Mucosa of rectum (tissue), 2 donors: ENCODE measurements at regions not wholly inside any gene's neighbourhood (a gene's known extent, or its start where the extent isn't known, plus 50 kb on each side); places are given as distances from the start of the nearest gene placed in this dataset.

Experiments used
- H3K27ac ChIP-seq, 2 donors: one replicate each; pipeline ENCODE4 v1.7.0; 2013; ENCODE audit warnings: inconsistent platforms in 2 of 2, low read depth in 2 of 2, low read length in 2 of 2
- H3K27me3 ChIP-seq, 2 donors: one replicate each; pipeline ENCODE4 v1.7.0; 2013; ENCODE audit warnings: low read length in 2 of 2; ENCODE audit not compliant: control insufficient read depth in 2 of 2, insufficient read depth in 2 of 2
- H3K36me3 ChIP-seq, 2 donors: one replicate each; pipeline ENCODE4 v1.7.0; 2013; ENCODE audit warnings: low read length in 2 of 2; ENCODE audit not compliant: control insufficient read depth in 2 of 2, insufficient read depth in 2 of 2
- H3K4me1 ChIP-seq, 2 donors: one replicate each; pipeline ENCODE4 v1.7.0; 2013; ENCODE audit warnings: low read length in 2 of 2, mild to moderate bottlenecking in 1 of 2; ENCODE audit not compliant: control insufficient read depth in 2 of 2, insufficient read depth in 2 of 2
- H3K4me3 ChIP-seq, 2 donors: one replicate each; pipeline ENCODE4 v1.7.0; 2013; ENCODE audit warnings: low read length in 2 of 2
- H3K9ac ChIP-seq, 2 donors: one replicate each; pipeline ENCODE4 v1.7.0; 2013; ENCODE audit warnings: low read length in 2 of 2, low read depth in 1 of 2, mild to moderate bottlenecking in 1 of 2
- H3K9me3 ChIP-seq, 2 donors: one replicate each; pipeline ENCODE4 v1.7.0; 2013; ENCODE audit warnings: low read length in 2 of 2; ENCODE audit not compliant: control insufficient read depth in 2 of 2
- donor health status: healthy.
- donor health status: Normal muscosa, but diverticular disease.

GRCh38 chr18:5770176-5770575 lies 125.1 kb downstream of the TMEM200C start:
- no peaks in the 10 kb centered on the region for H3K4me1 ChIP-seq
- no peak overlapping the region for H3K4me3 ChIP-seq
- H3K9me3 ChIP-seq, result no peaks in the 10 kb centered on the region
- H3K27me3 ChIP-seq, result no peaks in the 10 kb centered on the region
- no peak overlapping the region for H3K9ac ChIP-seq
- no peak overlapping the region for H3K27ac ChIP-seq
- no peaks in the 10 kb centered on the region for H3K36me3 ChIP-seq

- no peak overlapping the region for H3K4me3 ChIP-seq
- H3K4me1 ChIP-seq, result no peaks in the 10 kb centered on the region
- H3K27ac ChIP-seq, result no peak overlapping the region
- H3K36me3 ChIP-seq, result no peaks in the 10 kb centered on the region
- no peaks in the 10 kb centered on the region for H3K9me3 ChIP-seq
- H3K27me3 ChIP-seq, result no peaks in the 10 kb centered on the region
- H3K9ac ChIP-seq, result no peak overlapping the region
These were observed 126.9 kb downstream of the TMEM200C start for GRCh38 chr18:5768454-5768853.

- H3K9ac ChIP-seq, result no peak overlapping the region
These were observed 136.1 kb downstream of the TMEM200C start for GRCh38 chr18:5759194-5759593.

GRCh38 chr18:5756823-5757222 lies 138.5 kb downstream of the TMEM200C start:
- H3K36me3 ChIP-seq, result no peaks in the 10 kb centered on the region
- no peak overlapping the region for H3K4me3 ChIP-seq
- no peak overlapping the region for H3K27ac ChIP-seq
- no peak overlapping the region for H3K9ac ChIP-seq
- no peaks in the 10 kb centered on the region for H3K27me3 ChIP-seq
- H3K4me1 ChIP-seq, result no peaks in the 10 kb centered on the region
- H3K9me3 ChIP-seq, result no peaks in the 10 kb centered on the region

More at GRCh38 chr18:5759194-5759593, 136.1 kb downstream of the TMEM200C start:
- Histone ChIP-seq H3K27ac (no peak overlapping the region), H3K4me1 (no peaks in the 10 kb centered on the region), H3K27me3 (no peaks in the 10 kb centered on the region), H3K4me3 (no peak overlapping the region), H3K9me3 (no peaks in the 10 kb centered on the region), H3K36me3 (no peaks in the 10 kb centered on the region)

GRCh38 chr18:5747678-5748077 lies 147.6 kb downstream of the TMEM200C start:
- Histone ChIP-seq H3K4me3 (no peak overlapping the region), H3K4me1 (no peaks in the 10 kb centered on the region)

GRCh38 chr18:5746844-5747243 lies 148.5 kb downstream of the TMEM200C start:
- Histone ChIP-seq H3K9me3 (no peaks in the 10 kb centered on the region), H3K27me3 (no peaks in the 10 kb centered on the region), H3K27ac (no peak overlapping the region), H3K9ac (no peak overlapping the region), H3K4me1 (no peaks in the 10 kb centered on the region), H3K4me3 (no peak overlapping the region), H3K36me3 (no peaks in the 10 kb centered on the region)

More at GRCh38 chr18:5747678-5748077, 147.6 kb downstream of the TMEM200C start:
- Histone ChIP-seq H3K36me3 (no peaks in the 10 kb centered on the region), H3K9ac (no peak overlapping the region), H3K27me3 (no peaks in the 10 kb centered on the region), H3K9me3 (no peaks in the 10 kb centered on the region), H3K27ac (no peak overlapping the region)

- H3K9me3 ChIP-seq, result no peaks in the 10 kb centered on the region
- H3K4me1 ChIP-seq, result no peaks in the 10 kb centered on the region
- no peaks in the 10 kb centered on the region for H3K27me3 ChIP-seq
- H3K36me3 ChIP-seq, result no peaks in the 10 kb centered on the region
- no peak overlapping the region for H3K9ac ChIP-seq
- no peak overlapping the region for H3K27ac ChIP-seq
- no peak overlapping the region for H3K4me3 ChIP-seq
These were observed 150.7 kb downstream of the TMEM200C start for GRCh38 chr18:5744659-5745058.

- Histone ChIP-seq H3K27ac (no peak overlapping the region), H3K9ac (no peak overlapping the region), H3K27me3 (no peaks in the 10 kb centered on the region), H3K4me3 (no peak overlapping the region), H3K9me3 (no peaks in the 10 kb centered on the region), H3K36me3 (no peaks in the 10 kb centered on the region), H3K4me1 (no peaks in the 10 kb centered on the region)
These were observed 156.8 kb downstream of the TMEM200C start for GRCh38 chr18:5738526-5738925.

GRCh38 chr18:5732318-5732717 lies 163.0 kb downstream of the TMEM200C start:
- Histone ChIP-seq H3K4me1 (no peaks in the 10 kb centered on the region), H3K4me3 (no peak overlapping the region), H3K9ac (no peak overlapping the region), H3K27me3 (peaks cover 0 to under 1% of the 10 kb centered on the region in 2 donors), H3K36me3 (no peaks in the 10 kb centered on the region), H3K9me3 (no peaks in the 10 kb centered on the region), H3K27ac (no peak overlapping the region)

GRCh38 chr18:5729983-5730699 lies 165.2 kb downstream of the TMEM200C start:
- Histone ChIP-seq H3K27ac (no peak overlapping the region), H3K9ac (no peak overlapping the region), H3K27me3 (peaks cover 0 to 2% of the 10 kb centered on the region in 2 donors), H3K9me3 (no peaks in the 10 kb centered on the region), H3K4me1 (no peaks in the 10 kb centered on the region), H3K4me3 (no peak overlapping the region), H3K36me3 (no peaks in the 10 kb centered on the region)
